ENCODE measurements at regions not wholly inside any gene's neighbourhood (a gene's known extent, or its start where the extent isn't known, plus 50 kb on each side); places are given as distances from the start of the nearest gene placed in this dataset.

GRCh38 chr2:226584518-226585055 lies 215.0 kb downstream of the IRS1 start:
- TF ChIP-seq EZH2 (IDR thresholded peaks at IDR 0.05; ENCODE audit: low read length, missing control alignments) (no peak), CTCF (conservative IDR thresholded peaks at IDR 0.05 in 1 of 2, IDR thresholded peaks at IDR 0.05 in 1 of 2; ENCODE audit: low read depth in 1 of 2, low read length in 2 of 2) (no peak)
- Histone ChIP-seq H3K4me2 (ENCODE audit: extremely low read depth, insufficient read depth, low read length) (no peak overlapping the region), H4K20me1 (ENCODE audit: control insufficient read depth, extremely low read depth, insufficient read depth, low read length) (no peaks in the 10 kb centered on the region), H3K4me3 (replicated peaks in 1 of 4; ENCODE audit: control extremely low read depth in 1 of 4, insufficient read depth in 1 of 4, low read depth in 3 of 4, low read length in 4 of 4) (no peak overlapping the region), H3K27me3 (ENCODE audit: control insufficient read depth, insufficient read depth, low read length) (no peaks in the 10 kb centered on the region), H3K9ac (ENCODE audit: insufficient read depth, low read length) (no peak overlapping the region), H3K4me1 (ENCODE audit: control insufficient read depth, extremely low read depth, insufficient read depth, low read length) (peaks cover 9% of the 10 kb centered on the region), H3K79me2 (ENCODE audit: control insufficient read depth, insufficient read depth, low read length) (no peaks in the 10 kb centered on the region), H3K9me3 (ENCODE audit: control insufficient read depth, insufficient read depth, low read depth, low read length) (no peaks in the 10 kb centered on the region), H3K36me3 (ENCODE audit: control insufficient read depth, insufficient read depth, low read length) (no peaks in the 10 kb centered on the region), H2AFZ (ENCODE audit: low read length) (no peak overlapping the region), H3K27ac (ENCODE audit: insufficient read depth, low read length) (no peak overlapping the region)
- no peak for DNase-seq (ENCODE audit: low read depth in 2 of 2)

GRCh38 chr2:226583715-226584114 lies 215.9 kb downstream of the IRS1 start:
- Histone ChIP-seq H3K9ac (ENCODE audit: insufficient read depth, low read length) (no peak overlapping the region), H4K20me1 (ENCODE audit: control insufficient read depth, extremely low read depth, insufficient read depth, low read length) (no peaks in the 10 kb centered on the region), H3K4me1 (ENCODE audit: control insufficient read depth, extremely low read depth, insufficient read depth, low read length) (peaks cover 9% of the 10 kb centered on the region), H3K4me2 (ENCODE audit: extremely low read depth, insufficient read depth, low read length) (no peak overlapping the region), H2AFZ (ENCODE audit: low read length) (no peak overlapping the region), H3K27me3 (ENCODE audit: control insufficient read depth, insufficient read depth, low read length) (no peaks in the 10 kb centered on the region), H3K27ac (ENCODE audit: insufficient read depth, low read length) (peak overlapping the region; percentile 46), H3K9me3 (ENCODE audit: control insufficient read depth, insufficient read depth, low read depth, low read length) (no peaks in the 10 kb centered on the region), H3K79me2 (ENCODE audit: control insufficient read depth, insufficient read depth, low read length) (no peaks in the 10 kb centered on the region), H3K4me3 (replicated peaks in 1 of 4; ENCODE audit: control extremely low read depth in 1 of 4, insufficient read depth in 1 of 4, low read depth in 3 of 4, low read length in 4 of 4) (no peak overlapping the region), H3K36me3 (ENCODE audit: control insufficient read depth, insufficient read depth, low read length) (no peaks in the 10 kb centered on the region)
- TF ChIP-seq CTCF (conservative IDR thresholded peaks at IDR 0.05 in 1 of 2, IDR thresholded peaks at IDR 0.05 in 1 of 2; ENCODE audit: low read depth in 1 of 2, low read length in 2 of 2) (no peak), EZH2 (IDR thresholded peaks at IDR 0.05; ENCODE audit: low read length, missing control alignments) (no peak)
- DNase-seq (ENCODE audit: low read depth in 2 of 2): peak; percentile 84 to 92

- TF ChIP-seq CTCF (conservative IDR thresholded peaks at IDR 0.05 in 1 of 2, IDR thresholded peaks at IDR 0.05 in 1 of 2; ENCODE audit: low read depth in 1 of 2, low read length in 2 of 2): no peak
- no peak for TF ChIP-seq EZH2 (IDR thresholded peaks at IDR 0.05; ENCODE audit: low read length, missing control alignments)
- Histone ChIP-seq H3K27ac (ENCODE audit: insufficient read depth, low read length) (no peak overlapping the region), H3K4me2 (ENCODE audit: extremely low read depth, insufficient read depth, low read length) (no peak overlapping the region), H3K9ac (ENCODE audit: insufficient read depth, low read length) (no peak overlapping the region), H3K4me3 (replicated peaks in 1 of 4; ENCODE audit: control extremely low read depth in 1 of 4, insufficient read depth in 1 of 4, low read depth in 3 of 4, low read length in 4 of 4) (no peak overlapping the region), H4K20me1 (ENCODE audit: control insufficient read depth, extremely low read depth, insufficient read depth, low read length) (no peaks in the 10 kb centered on the region), H3K9me3 (ENCODE audit: control insufficient read depth, insufficient read depth, low read depth, low read length) (no peaks in the 10 kb centered on the region), H3K27me3 (ENCODE audit: control insufficient read depth, insufficient read depth, low read length) (no peaks in the 10 kb centered on the region), H2AFZ (ENCODE audit: low read length) (no peak overlapping the region), H3K79me2 (ENCODE audit: control insufficient read depth, insufficient read depth, low read length) (no peaks in the 10 kb centered on the region), H3K36me3 (ENCODE audit: control insufficient read depth, insufficient read depth, low read length) (no peaks in the 10 kb centered on the region), H3K4me1 (ENCODE audit: control insufficient read depth, extremely low read depth, insufficient read depth, low read length) (peaks cover 9% of the 10 kb centered on the region)
- peak in 1 of 2 donors; percentile 68 for DNase-seq (ENCODE audit: low read depth in 2 of 2)
Observed at GRCh38 chr2:226581661-226582060, 218.0 kb downstream of the IRS1 start.
